H54 (cell line): ENCODE measurements at regions not wholly inside any gene's neighbourhood (a gene's known extent, or its start where the extent isn't known, plus 50 kb on each side); places are given as distances from the start of the nearest gene placed in this dataset.
"Not testable (repeated sequence)": the region's sequence is repeated elsewhere in the genome, so short reads cannot be mapped to it uniquely, and the experiment has no call there.

Experiments used
- DNase-seq: peaks from one replicate; pipeline ENCODE4 v3.0.0; 2011; ENCODE audit warnings: low spot score, mixed read lengths; ENCODE audit not compliant: insufficient read length
- FAIRE-seq: peaks from 3 replicates; lab custom pipeline; 2011; peaks lifted over from hg19 to GRCh38; lab: Jason Lieb, UNC
- POLR2A ChIP-seq: IDR thresholded peaks from 2 replicates; pipeline ENCODE4 v1.6.1; 2011; ENCODE audit warnings: low read depth, mild to moderate bottlenecking, low read length

GRCh38 chr20:16842486-16843120, 94.4 kb downstream of the OTOR start:
- FAIRE-seq (no peak), DNase-seq (no peak)
- TF ChIP-seq POLR2A = no peak

- no peak for FAIRE-seq
- DNase-seq = no peak
- TF ChIP-seq POLR2A = no peak
These were observed 96.2 kb downstream of the OTOR start for GRCh38 chr20:16844406-16844805.

GRCh38 chr20:16846006-16846405, 97.8 kb downstream of the OTOR start:
- no peak for FAIRE-seq
- no peak for TF ChIP-seq POLR2A
- DNase-seq = no peak

GRCh38 chr20:16848061-16848460, 99.9 kb downstream of the OTOR start:
- no peak for FAIRE-seq
- TF ChIP-seq POLR2A = no peak
- no peak for DNase-seq

- no peak for FAIRE-seq
- DNase-seq = no peak
- no peak for TF ChIP-seq POLR2A
These were observed 100.4 kb downstream of the OTOR start for GRCh38 chr20:16848526-16848925.

- DNase-seq = no peak
- no peak for TF ChIP-seq POLR2A
- no peak for FAIRE-seq
These were observed 112.8 kb downstream of the OTOR start for GRCh38 chr20:16860914-16861313.

GRCh38 chr20:16861708-16862107, 113.5 kb downstream of the OTOR start:
- DNase-seq = no peak
- FAIRE-seq = no peak
- no peak for TF ChIP-seq POLR2A

GRCh38 chr20:16863303-16863702, 115.1 kb downstream of the OTOR start:
- no peak for FAIRE-seq
- DNase-seq = no peak
- no peak for TF ChIP-seq POLR2A

GRCh38 chr20:16864069-16864468, 115.9 kb downstream of the OTOR start:
- TF ChIP-seq POLR2A = no peak
- no peak for DNase-seq
- no peak for FAIRE-seq

- FAIRE-seq (no peak), DNase-seq (no peak)
- TF ChIP-seq POLR2A = no peak
These were observed 116.8 kb downstream of the OTOR start for GRCh38 chr20:16864963-16865362.

GRCh38 chr20:16865406-16865805, 117.2 kb downstream of the OTOR start:
- no peak for TF ChIP-seq POLR2A
- DNase-seq (no peak), FAIRE-seq (no peak)

GRCh38 chr20:16873124-16873523, 125.0 kb downstream of the OTOR start:
- FAIRE-seq, DNase-seq: not testable (repeated sequence)

- TF ChIP-seq POLR2A = no peak
- no peak for DNase-seq
- no peak for FAIRE-seq
These were observed 128.9 kb downstream of the OTOR start for GRCh38 chr20:16877053-16877554.

- TF ChIP-seq POLR2A = no peak
- DNase-seq (no peak), FAIRE-seq (no peak)
These were observed 137.6 kb downstream of the OTOR start for GRCh38 chr20:16885746-16886145.

- FAIRE-seq (no peak), DNase-seq (no peak)
- no peak for TF ChIP-seq POLR2A
These were observed 150.3 kb downstream of the OTOR start for GRCh38 chr20:16898433-16898832.
